IMR-90 (cell line): ENCODE measurements at regions not wholly inside any gene's neighbourhood (a gene's known extent, or its start where the extent isn't known, plus 50 kb on each side); places are given as distances from the start of the nearest gene placed in this dataset.

Experiments
- ATAC-seq: fragments of 200-7000 bp; cut with Tn5 transposase; 2 replicates; pipeline ENCODE4 v1.9.1; 2020; ENCODE audit warnings: low read depth, mild to moderate bottlenecking, moderate library complexity
- BruUV-seq: library from RNA; stranded (reverse); fragments of 400-500 nt; replicated peaks from 2 replicates; lab custom pipeline; 2021; lab: Mats Ljungman, UMichigan
- CTCF ChIA-PET: fragments of 300-600 bp; formaldehyde crosslinking; extraction: SDS; loops from one replicate; lab custom pipeline; 2021; ENCODE audit warnings: antibody characterized with exemption; lab: Yijun Ruan, JAX
- POLR2A ChIA-PET: fragments of 300-600 bp; sonication (Branson Sonifier 250); formaldehyde crosslinking; loops from one replicate; lab custom pipeline; 2022; ENCODE audit warnings: antibody characterized with exemption; ENCODE audit not compliant: unreplicated experiment; lab: Charles Lee
- DNase-seq: peaks from one replicate; pipeline ENCODE4 v3.0.0; 2013
- H2AFZ ChIP-seq: replicated peaks from 2 replicates; pipeline ENCODE3; 2013; ENCODE audit warnings: low read length, mild to moderate bottlenecking; ENCODE audit not compliant: poor library complexity
- H2AK5ac ChIP-seq: 2 replicates; pipeline ENCODE4 v1.6.1; 2013; ENCODE audit warnings: low read depth, low read length, inconsistent platforms
- H2AK9ac ChIP-seq: replicated peaks from 2 replicates; pipeline ENCODE3; 2013; ENCODE audit warnings: mild to moderate bottlenecking, low read depth, low read length, moderate library complexity; ENCODE audit not compliant: poor library complexity
- H2BK120ac ChIP-seq: 2 replicates; pipeline ENCODE4 v1.6.1; 2013; ENCODE audit warnings: low read depth, low read length, inconsistent platforms
- H2BK15ac ChIP-seq: 3 replicates; pipeline ENCODE4 v1.6.1; 2013; ENCODE audit warnings: low read depth, low read length, inconsistent platforms
- H2BK20ac ChIP-seq: 2 replicates; pipeline ENCODE4 v1.6.1; 2013; ENCODE audit warnings: low read depth, mild to moderate bottlenecking, inconsistent platforms, low read length, moderate library complexity
- H2BK5ac ChIP-seq: 2 replicates; pipeline ENCODE4 v1.6.1; 2013; ENCODE audit warnings: mild to moderate bottlenecking, low read depth, low read length, inconsistent platforms; ENCODE audit not compliant: poor library complexity, severe bottlenecking
- H3K14ac ChIP-seq: replicated peaks from 2 replicates; pipeline ENCODE4 v1.6.1; 2013; ENCODE audit warnings: low read depth, low read length, inconsistent platforms
- H3K18ac ChIP-seq: 2 replicates; pipeline ENCODE4 v1.6.1; 2013; ENCODE audit warnings: low read depth, low read length, control low read depth
- H3K23ac ChIP-seq: 2 replicates; pipeline ENCODE4 v1.6.1; 2013; ENCODE audit warnings: low read depth, low read length, inconsistent platforms
- H3K27ac ChIP-seq: 2 replicates; pipeline ENCODE4 v1.5.1; 2013; ENCODE audit warnings: mild to moderate bottlenecking, control low read depth, low read length; ENCODE audit not compliant: insufficient read depth
- H3K27me3 ChIP-seq: 2 replicates; pipeline ENCODE4 v1.6.1; 2013; ENCODE audit warnings: low read length; ENCODE audit not compliant: control insufficient read depth, insufficient read depth
- H3K36me3 ChIP-seq: 2 replicates; pipeline ENCODE4 v1.6.1; 2013; ENCODE audit warnings: low read length, mixed read lengths; ENCODE audit not compliant: control insufficient read depth, insufficient read depth
- H3K4ac ChIP-seq: 2 replicates; pipeline ENCODE4 v1.6.1; 2013; ENCODE audit warnings: low read depth, low read length, inconsistent platforms
- H3K4me1 ChIP-seq: 2 replicates; pipeline ENCODE4 v1.6.1; 2013; ENCODE audit warnings: low read length, mixed read lengths; ENCODE audit not compliant: control insufficient read depth, insufficient read depth
- H3K4me2 ChIP-seq: 2 replicates; pipeline ENCODE4 v1.6.1; 2013; ENCODE audit warnings: low read depth, mild to moderate bottlenecking, control low read depth, low read length, moderate library complexity
- H3K4me3 ChIP-seq: 2 replicates; pipeline ENCODE4 v1.5.1; 2013; ENCODE audit warnings: low read depth, mild to moderate bottlenecking, control low read depth, low read length, moderate library complexity; ENCODE audit not compliant: insufficient read depth
- H3K56ac ChIP-seq: 2 replicates; pipeline ENCODE4 v1.6.1; 2013; ENCODE audit warnings: low read length, inconsistent platforms; ENCODE audit not compliant: insufficient read depth; ENCODE audit errors: extremely low read depth
- H3K79me1 ChIP-seq, 2 experiments: 2 replicates each; pipeline ENCODE4 v1.6.1; 2013; ENCODE audit warnings: low read length in 2 of 2, inconsistent platforms in 1 of 2, low read depth in 1 of 2
- H3K9ac ChIP-seq: 2 replicates; pipeline ENCODE4 v1.6.1; 2013; ENCODE audit warnings: low read depth, low read length, control low read depth
- H3K9me1 ChIP-seq: 2 replicates; pipeline ENCODE4 v1.6.1; 2013; ENCODE audit warnings: low read length, inconsistent platforms; ENCODE audit not compliant: insufficient read depth
- H3K9me3 ChIP-seq: 2 replicates; pipeline ENCODE4 v1.6.1; 2013; ENCODE audit warnings: low read length; ENCODE audit not compliant: control insufficient read depth, insufficient read depth
- H4K20me1 ChIP-seq: 2 replicates; pipeline ENCODE4 v1.6.1; 2013; ENCODE audit warnings: low read length, inconsistent platforms; ENCODE audit not compliant: insufficient read depth
- H4K5ac ChIP-seq: 2 replicates; pipeline ENCODE4 v1.6.1; 2013; ENCODE audit warnings: mild to moderate bottlenecking, low read depth, low read length, control low read depth
- H4K8ac ChIP-seq, 2 experiments: 2 replicates each; pipeline ENCODE4 v1.6.1; 2013; ENCODE audit warnings: low read depth in 2 of 2, low read length in 2 of 2, control low read depth in 1 of 2, inconsistent platforms in 1 of 2
- H4K91ac ChIP-seq: 2 replicates; pipeline ENCODE4 v1.6.1; 2013; ENCODE audit warnings: low read depth, low read length, inconsistent platforms; ENCODE audit not compliant: insufficient read depth
- CHD1 ChIP-seq: IDR thresholded peaks from 2 replicates; pipeline ENCODE4 v1.6.1; 2012; ENCODE audit warnings: low read depth, low read length, improper control_type of control experiment
- MAFK ChIP-seq: IDR thresholded peaks from 2 replicates; pipeline ENCODE4 v1.6.1; 2012; ENCODE audit warnings: low read depth, low read length, improper control_type of control experiment
- MAZ ChIP-seq: IDR thresholded peaks from 2 replicates; pipeline ENCODE4 v1.6.1; 2012; ENCODE audit warnings: low read depth, mild to moderate bottlenecking, low read length, improper control_type of control experiment, moderate library complexity, borderline replicate concordance
- RAD21 ChIP-seq: IDR thresholded peaks from 2 replicates; pipeline ENCODE4 v1.6.1; 2012; ENCODE audit warnings: low read length, improper control_type of control experiment
- RCOR1 ChIP-seq: IDR thresholded peaks from 2 replicates; pipeline ENCODE4 v1.6.1; 2012; ENCODE audit warnings: mild to moderate bottlenecking, low read length, improper control_type of control experiment; ENCODE audit not compliant: insufficient replicate concordance
- WGBS, 2 experiments: methylation state at CpG; one replicate each; pipeline versions ENCODE4 v1.1.5 to v1.1.7; 2013; ENCODE audit warnings: missing lambda C conversion rate in 2 of 2; ENCODE audit not compliant: insufficient read length in 1 of 2; ENCODE audit errors: extremely low coverage in 2 of 2; 5-methylcytosine and 5-hydroxymethylcytosine counted together
- dilution Hi-C: fragments of 300-500 bp; cut with HindIII; formaldehyde crosslinking; loops from one replicate; pipeline ENCODE4 v1.14.3; 2018; ENCODE audit warnings: low sequenced_read_pairs; ENCODE audit not compliant: unreplicated experiment
- in situ Hi-C: fragments of 300-500 bp; cut with MboI; formaldehyde crosslinking; loops from 3 replicates; pipeline ENCODE4 v1.14.3; 2019; ENCODE audit warnings: low sequenced_read_pairs, inconsistent platforms, mixed read lengths
- intact Hi-C: fragments of 100-400 bp; cut with micrococcal nuclease; formaldehyde crosslinking; loops from 2 replicates; pipeline ENCODE4 v1.10.0; 2022
- TF ChIP-seq, protein P1 (sequence below): fragments of 150-350 bp; IDR thresholded peaks from 2 replicates; pipeline ENCODE4 v1.6.1; 2017; ENCODE audit warnings: mild to moderate bottlenecking, antibody characterized with exemption, low read length, low read depth

DNA sequence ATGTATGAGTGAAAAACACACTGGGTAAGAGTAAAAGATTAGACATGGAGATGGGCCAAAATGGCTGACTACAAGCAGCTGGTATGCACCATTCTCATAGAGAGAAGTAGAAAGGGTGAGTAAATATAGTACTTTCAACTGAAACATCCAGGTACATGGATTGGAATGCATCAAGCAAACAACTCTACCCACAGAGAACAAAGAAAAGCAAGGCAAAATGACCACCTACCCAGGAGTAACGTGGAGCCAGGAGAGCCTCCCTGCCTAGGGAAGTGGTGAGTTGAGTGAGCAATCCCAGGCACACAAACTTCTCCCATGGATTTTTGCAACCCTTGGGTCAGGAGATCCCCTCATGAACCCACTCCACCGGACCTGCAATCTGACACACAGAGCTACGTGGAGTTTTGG lies 212.8 kb downstream of the PTN start:
- Histone ChIP-seq H4K8ac (peak overlapping the region; percentile 90 to 91), H2BK120ac (peak overlapping the region; percentile 96), H3K4me3 (no peak overlapping the region), H3K27ac (peak overlapping the region; percentile 61), H3K14ac (peak overlapping the region; percentile 82), H3K79me1 (peaks cover 17 to 29% of the 10 kb centered on the region in 2 experiments; a peak in 3 of 4 replicates), H3K9me3 (no peaks in the 10 kb centered on the region; the same call in 1 of the 2 replicates), H2BK20ac (peak overlapping the region; percentile 96), H3K56ac (peak overlapping the region; percentile 84; the same call in 1 of the 2 replicates), H3K18ac (peak overlapping the region; percentile 85), H3K4me2 (peak overlapping the region; percentile 14; the same call in 1 of the 2 replicates), H2BK15ac (peak overlapping the region; percentile 100; the same call in 2 of the 3 replicates), H2AK5ac (peak overlapping the region; percentile 93), H3K23ac (peak overlapping the region; percentile 50), H4K20me1 (no peaks in the 10 kb centered on the region), H4K5ac (peak overlapping the region; percentile 90), H3K9ac (no peak overlapping the region; the same call in 1 of the 2 replicates), H3K36me3 (no peaks in the 10 kb centered on the region), H3K4ac (peak overlapping the region; percentile 96), H4K91ac (peak overlapping the region; percentile 100), H2AK9ac (peak overlapping the region; percentile 94), H3K4me1 (peaks cover 16% of the 10 kb centered on the region), H3K27me3 (no peaks in the 10 kb centered on the region), H2BK5ac (peak overlapping the region; percentile 90), H3K9me1 (no peaks in the 10 kb centered on the region; the same call in 1 of the 2 replicates), H2AFZ (peak overlapping the region; percentile 77)
- ATAC-seq (peak; percentile 82), DNase-seq (peak; percentile 82)
- ChIA-PET POLR2A (no interaction called here), CTCF (interaction anchor here (0.6 to 1.0 kb wide), 5 partner anchors 21 to 248 kb away, joined by 3 to 4 read pairs (median 3); no protein-coding TSS in a partner anchor)
- intact Hi-C loops = no loop called here
- dilution Hi-C loops = no loop called here
- no TSS peak for BruUV-seq
- no CpG with 5 or more reads among the region's 3 CpGs for WGBS, 2 experiments
- in situ Hi-C loops = loop anchor here (25.0 kb wide), 1 partner anchor 857 kb away; no protein-coding TSS in a partner anchor
- TF ChIP-seq RAD21 (no peak), MAFK (no peak), RCOR1 (no peak), MAZ (no peak), CHD1 (no peak)
- TF ChIP-seq, protein P1, sequence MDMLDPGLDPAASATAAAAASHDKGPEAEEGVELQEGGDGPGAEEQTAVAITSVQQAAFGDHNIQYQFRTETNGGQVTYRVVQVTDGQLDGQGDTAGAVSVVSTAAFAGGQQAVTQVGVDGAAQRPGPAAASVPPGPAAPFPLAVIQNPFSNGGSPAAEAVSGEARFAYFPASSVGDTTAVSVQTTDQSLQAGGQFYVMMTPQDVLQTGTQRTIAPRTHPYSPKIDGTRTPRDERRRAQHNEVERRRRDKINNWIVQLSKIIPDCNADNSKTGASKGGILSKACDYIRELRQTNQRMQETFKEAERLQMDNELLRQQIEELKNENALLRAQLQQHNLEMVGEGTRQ = no peak
